Mesodermal cell (in vitro differentiated cells): ENCODE measurements at regions not wholly inside any gene's neighbourhood (a gene's known extent, or its start where the extent isn't known, plus 50 kb on each side); places are given as distances from the start of the nearest gene placed in this dataset.

Experiments used
- H3K27ac ChIP-seq: 2 replicates; pipeline ENCODE4 v1.7.0; 2013; ENCODE audit warnings: mild to moderate bottlenecking, low read depth, low read length, moderate library complexity; ENCODE audit not compliant: severe bottlenecking
- H3K36me3 ChIP-seq: 2 replicates; pipeline ENCODE4 v1.7.1; 2013; ENCODE audit warnings: mild to moderate bottlenecking, low read length, moderate library complexity; ENCODE audit not compliant: control insufficient read depth, insufficient read depth
- H3K4me1 ChIP-seq: one replicate; pipeline ENCODE4 v1.7.1; 2013; ENCODE audit warnings: mild to moderate bottlenecking, low read length; ENCODE audit not compliant: insufficient read depth, control insufficient read depth, poor library complexity, severe bottlenecking
- H3K4me3 ChIP-seq: 2 replicates; pipeline ENCODE4 v1.7.0; 2013; ENCODE audit warnings: low read length, control low read depth, mild to moderate bottlenecking; ENCODE audit not compliant: insufficient read depth, poor library complexity, severe bottlenecking; ENCODE audit errors: extremely low read depth
- H3K9me3 ChIP-seq: 2 replicates; pipeline ENCODE4 v1.7.1; 2013; ENCODE audit warnings: mild to moderate bottlenecking, low read length, moderate library complexity; ENCODE audit not compliant: control insufficient read depth
- WGBS, 2 experiments: methylation state at CpG; one replicate each; pipeline ENCODE4 v1.1.5; 2013; ENCODE audit warnings: missing lambda C conversion rate in 2 of 2; ENCODE audit not compliant: insufficient coverage in 2 of 2; 5-methylcytosine and 5-hydroxymethylcytosine counted together

DNA sequence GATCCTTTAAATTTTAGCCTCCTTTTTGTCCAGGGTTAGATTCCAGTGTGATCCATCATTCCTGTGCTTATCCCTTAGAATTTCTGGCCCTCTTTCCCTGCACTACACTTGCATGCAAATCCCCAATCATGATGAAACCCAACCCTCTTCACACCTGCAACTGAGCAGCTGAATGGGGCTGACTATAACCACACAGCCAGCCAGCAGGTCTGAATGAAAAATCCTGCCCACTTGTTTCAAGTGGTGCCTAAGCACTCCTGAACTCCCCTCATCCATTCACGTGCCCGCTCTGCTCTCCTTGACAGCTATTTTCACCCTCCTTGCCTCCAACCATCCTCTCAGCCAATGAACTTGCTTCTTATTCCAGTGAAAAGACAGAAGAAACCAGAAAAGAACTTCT, 80.5 kb upstream of the AFF3 start:
- Histone ChIP-seq H3K27ac (no peak overlapping the region), H3K36me3 (no peaks in the 10 kb centered on the region), H3K4me1 (no peaks in the 10 kb centered on the region), H3K9me3 (no peaks in the 10 kb centered on the region), H3K4me3 (no peak overlapping the region)
- WGBS, 2 experiments, result 75 to 84% methylated on average over 2 of the region's 2 CpGs

- no peak overlapping the region for H3K27ac ChIP-seq
- no peaks in the 10 kb centered on the region for H3K36me3 ChIP-seq
- no peak overlapping the region for H3K4me3 ChIP-seq
- no peaks in the 10 kb centered on the region for H3K4me1 ChIP-seq
- 80 to 88% methylated on average over 1 of the region's 3 CpGs for WGBS, 2 experiments
- H3K9me3 ChIP-seq, result no peaks in the 10 kb centered on the region
These were observed 76.2 kb upstream of the AFF3 start for GRCh38 chr2:100218552-100218951.

DNA sequence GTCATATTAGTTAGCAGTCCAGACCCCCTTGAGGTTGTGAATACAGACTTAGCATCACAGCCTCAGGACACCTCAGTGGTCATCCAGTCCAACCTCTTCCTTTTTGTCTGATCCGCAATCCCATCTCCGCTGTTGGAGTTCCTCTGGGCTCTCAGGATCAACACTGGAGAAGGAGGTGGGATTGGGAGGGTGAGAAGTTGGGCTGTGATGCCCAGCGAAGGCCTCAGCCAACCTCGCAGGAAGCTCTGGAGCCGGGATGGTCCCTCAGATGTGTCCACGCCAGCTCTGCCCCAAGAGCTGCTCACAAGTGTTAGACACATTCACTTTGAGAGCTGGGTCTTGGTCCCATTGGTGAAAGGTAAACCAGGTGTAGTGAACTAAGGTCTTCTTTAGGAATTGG, 74.9 kb upstream of the AFF3 start:
- Histone ChIP-seq H3K4me3 (no peak overlapping the region), H3K4me1 (no peaks in the 10 kb centered on the region), H3K27ac (no peak overlapping the region), H3K9me3 (no peaks in the 10 kb centered on the region), H3K36me3 (no peaks in the 10 kb centered on the region)
- 100% methylated on average over 2 to 4 of the region's 6 CpGs for WGBS, 2 experiments

- Histone ChIP-seq H3K4me1 (no peaks in the 10 kb centered on the region), H3K4me3 (no peak overlapping the region), H3K27ac (no peak overlapping the region), H3K9me3 (no peaks in the 10 kb centered on the region), H3K36me3 (no peaks in the 10 kb centered on the region)
- 86 to 92% methylated on average over 3 to 4 of the region's 5 CpGs for WGBS, 2 experiments
These were observed 73.6 kb upstream of the AFF3 start for GRCh38 chr2:100216015-100216414.

- Histone ChIP-seq H3K27ac (no peak overlapping the region), H3K4me3 (no peak overlapping the region), H3K9me3 (no peaks in the 10 kb centered on the region), H3K4me1 (no peaks in the 10 kb centered on the region), H3K36me3 (no peaks in the 10 kb centered on the region)
- WGBS, 2 experiments, result 87 to 90% methylated on average over 5 to 6 of the region's 6 CpGs
These were observed 73.0 kb upstream of the AFF3 start for GRCh38 chr2:100215371-100215770.

- 89 to 91% methylated on average over 7 to 9 of the region's 9 CpGs for WGBS, 2 experiments
- H3K4me1 ChIP-seq, result no peaks in the 10 kb centered on the region
These were observed 72.0 kb upstream of the AFF3 start for GRCh38 chr2:100214265-100214971.

DNA sequence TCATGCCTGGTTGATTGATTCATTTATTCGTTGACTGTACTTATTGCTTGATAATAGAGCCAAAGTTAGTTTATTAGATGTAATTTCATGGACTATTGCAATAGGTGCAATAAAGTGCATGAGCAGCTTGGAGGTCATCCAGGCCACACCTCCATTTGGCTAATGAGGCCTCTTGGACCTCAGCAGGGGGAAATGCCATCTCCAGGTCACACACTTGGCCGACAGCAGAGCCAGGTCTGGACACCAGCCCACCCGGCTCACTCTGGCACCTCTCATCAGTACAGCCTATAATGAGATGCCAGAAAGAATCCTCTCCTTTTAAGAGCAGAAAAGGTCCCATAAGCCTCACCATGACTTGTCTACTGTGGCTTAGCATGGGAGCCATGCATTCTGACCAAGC, 71.2 kb upstream of the AFF3 start:
- Histone ChIP-seq H3K4me1 (no peaks in the 10 kb centered on the region), H3K9me3 (no peaks in the 10 kb centered on the region), H3K36me3 (no peaks in the 10 kb centered on the region), H3K27ac (no peak overlapping the region), H3K4me3 (no peak overlapping the region)
- 89 to 100% methylated on average over 2 to 3 of the region's 3 CpGs for WGBS, 2 experiments

More at GRCh38 chr2:100214265-100214971, 72.0 kb upstream of the AFF3 start:
- Histone ChIP-seq H3K4me3 (no peak overlapping the region), H3K36me3 (no peaks in the 10 kb centered on the region), H3K9me3 (no peaks in the 10 kb centered on the region), H3K27ac (no peak overlapping the region)

GRCh38 chr2:100212850-100213249, 70.5 kb upstream of the AFF3 start:
- no peaks in the 10 kb centered on the region for H3K4me1 ChIP-seq
- H3K4me3 ChIP-seq, result no peak overlapping the region
- 80 to 100% methylated on average over 1 to 2 of the region's 3 CpGs for WGBS, 2 experiments
- H3K36me3 ChIP-seq, result no peaks in the 10 kb centered on the region
- no peak overlapping the region for H3K27ac ChIP-seq
- H3K9me3 ChIP-seq, result no peaks in the 10 kb centered on the region

- no peak overlapping the region for H3K4me3 ChIP-seq
- H3K36me3 ChIP-seq, result no peaks in the 10 kb centered on the region
- no peak overlapping the region for H3K27ac ChIP-seq
- H3K9me3 ChIP-seq, result no peaks in the 10 kb centered on the region
- 100% methylated on average over 3 of the region's 3 CpGs; no CpG with 5 or more reads in 1 of the 2 experiments for WGBS, 2 experiments
- no peaks in the 10 kb centered on the region for H3K4me1 ChIP-seq
These were observed 69.1 kb upstream of the AFF3 start for GRCh38 chr2:100211521-100211920.

- no peak overlapping the region for H3K27ac ChIP-seq
- H3K4me3 ChIP-seq, result no peak overlapping the region
- H3K4me1 ChIP-seq, result no peaks in the 10 kb centered on the region
- no peaks in the 10 kb centered on the region for H3K9me3 ChIP-seq
- H3K36me3 ChIP-seq, result no peaks in the 10 kb centered on the region
- WGBS, 2 experiments, result 94% methylated on average over 7 to 8 of the region's 13 CpGs
These were observed 65.9 kb upstream of the AFF3 start for GRCh38 chr2:100208141-100208770.

GRCh38 chr2:100207411-100207885, 65.1 kb upstream of the AFF3 start:
- Histone ChIP-seq H3K36me3 (no peaks in the 10 kb centered on the region), H3K27ac (no peak overlapping the region), H3K4me3 (no peak overlapping the region), H3K4me1 (no peaks in the 10 kb centered on the region), H3K9me3 (no peaks in the 10 kb centered on the region)
- 52 to 70% methylated on average over 3 to 4 of the region's 6 CpGs for WGBS, 2 experiments
